GM19397 (cell line): ENCODE measurements at regions not wholly inside any gene's neighbourhood (a gene's known extent, or its start where the extent isn't known, plus 50 kb on each side); places are given as distances from the start of the nearest gene placed in this dataset.

Source experiments
- ATAC-seq: cut with Tn5 transposase; IDR thresholded peaks from one replicate; pipeline ENCODE4 v1.9.1; 2021; ENCODE audit warnings: mild to moderate bottlenecking, moderate library complexity; ENCODE audit not compliant: unreplicated experiment

DNA sequence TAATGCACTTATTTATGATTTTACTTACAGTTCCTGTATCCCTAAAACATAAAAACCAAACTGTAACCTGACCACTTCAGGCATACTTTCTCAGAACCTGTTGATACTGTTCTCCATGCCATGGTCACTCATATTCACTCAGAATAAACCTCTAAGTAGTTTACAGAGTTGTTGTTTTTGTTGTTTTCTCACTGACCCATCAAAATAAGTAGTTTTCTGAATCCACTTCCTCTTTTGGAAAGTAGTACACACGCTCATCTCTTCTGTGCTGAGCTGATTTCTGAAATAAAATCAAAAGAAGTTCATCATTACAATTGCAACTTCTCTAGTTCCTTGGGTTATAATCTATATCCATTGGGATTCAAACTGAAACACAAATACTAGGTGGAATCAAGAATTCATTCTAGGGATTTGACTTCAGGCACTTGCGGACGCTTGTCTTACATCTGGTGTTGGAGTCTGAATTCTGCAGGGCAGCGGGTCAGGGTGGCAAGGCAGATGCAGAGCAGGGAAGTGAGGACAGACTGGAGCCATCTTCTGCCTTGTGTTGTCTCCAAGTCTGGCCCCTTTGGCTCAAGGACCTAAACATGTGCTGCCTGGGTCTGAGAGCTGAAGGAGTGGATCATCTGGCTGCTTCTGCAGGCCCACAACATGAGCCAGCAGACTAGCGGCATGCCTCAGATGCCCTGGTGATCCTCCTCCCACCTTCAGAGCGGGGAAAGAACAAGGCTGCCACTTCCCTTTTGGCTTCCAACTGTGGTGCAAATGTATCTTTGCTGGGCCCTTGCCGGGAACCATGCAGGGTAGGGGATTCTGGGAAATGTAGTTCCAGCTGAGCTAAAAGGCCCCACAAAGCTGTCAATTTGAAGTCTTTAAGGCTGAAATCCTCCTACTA is 167.9 kb upstream of the MYLIP start:
- no peak for ATAC-seq

GRCh38 chr6:15957655-15958169 is 171.2 kb upstream of the MYLIP start:
- no peak for ATAC-seq

DNA sequence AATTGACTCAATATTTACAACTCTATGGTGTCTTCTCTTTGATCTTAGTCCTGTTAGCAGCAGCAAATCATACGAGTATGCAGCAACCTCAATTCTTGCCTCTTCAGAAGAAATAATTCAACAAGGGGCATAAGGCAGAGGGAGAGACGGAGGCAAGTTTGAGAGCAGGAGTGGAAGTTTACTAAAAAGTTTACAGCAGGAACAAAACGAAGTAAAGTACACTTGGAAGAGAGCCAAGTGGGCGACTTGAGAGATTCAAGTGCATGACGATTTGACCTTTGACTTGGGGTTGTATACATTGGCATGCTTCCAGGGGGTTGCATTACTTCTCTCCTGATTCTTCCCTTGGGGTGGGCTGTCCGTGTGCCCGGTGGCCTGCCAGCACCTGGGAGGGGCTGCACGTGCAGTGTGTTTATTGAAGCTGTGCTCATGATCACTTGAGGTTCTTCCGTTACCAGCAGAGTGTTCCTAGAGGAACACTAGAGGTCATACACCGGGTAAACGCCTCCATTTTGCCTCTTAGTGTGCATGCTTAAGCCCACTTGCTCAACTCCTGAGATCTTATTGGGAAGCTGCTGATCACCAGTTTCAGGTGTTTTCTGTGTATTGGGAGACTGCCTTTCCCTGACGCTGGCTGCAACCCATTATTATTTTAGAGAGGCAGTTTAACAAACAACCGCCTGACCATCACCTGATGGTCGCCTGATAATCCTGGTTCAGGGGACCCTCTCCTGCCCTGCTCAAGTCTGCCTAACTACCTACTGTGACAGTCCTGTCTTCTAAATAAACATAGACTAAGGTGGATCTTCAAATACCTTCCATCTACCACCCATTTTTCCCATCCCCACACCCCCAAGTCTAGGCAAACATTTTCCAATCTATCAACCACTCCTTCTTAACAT is 172.4 kb upstream of the MYLIP start:
- ATAC-seq, result no peak

- ATAC-seq, result no peak
Measured at GRCh38 chr6:15955484-15955883, 173.4 kb upstream of the MYLIP start.

DNA sequence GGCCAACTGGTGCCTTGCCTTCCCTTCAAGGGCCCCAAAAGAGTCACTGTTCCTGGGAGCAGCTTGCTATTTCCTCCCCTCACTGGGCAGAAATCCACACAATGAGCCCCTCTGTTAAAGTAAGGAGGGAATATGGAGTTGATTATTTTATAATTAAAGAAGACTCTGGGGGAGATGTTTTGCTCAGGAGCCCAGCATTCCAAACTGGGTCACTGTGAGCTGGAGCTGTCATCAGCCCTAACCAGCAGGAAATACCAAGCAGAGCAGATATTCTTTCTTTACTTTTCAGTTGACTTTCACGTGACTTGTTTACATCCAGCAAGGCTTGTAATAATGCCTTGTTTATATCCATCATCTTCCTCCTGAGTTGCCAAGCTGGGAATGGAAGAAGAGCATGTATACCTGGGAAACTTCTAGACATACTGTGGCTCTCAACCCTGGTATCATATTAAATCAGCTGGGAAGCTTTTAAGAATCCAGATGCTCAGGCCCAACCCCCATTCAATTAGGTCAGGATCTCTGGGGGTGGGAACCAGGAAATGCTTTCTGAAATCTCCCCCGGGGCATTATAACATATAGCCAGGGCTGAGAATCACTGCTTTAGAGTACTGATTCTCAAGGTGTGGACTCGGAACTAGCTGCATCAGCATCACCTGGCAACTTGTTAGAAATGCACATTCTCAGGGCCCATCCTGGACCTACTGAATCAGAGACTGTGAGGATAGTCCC is 175.6 kb upstream of the MYLIP start:
- no peak for ATAC-seq

GRCh38 chr6:15952231-15953151 is 176.4 kb upstream of the MYLIP start:
- ATAC-seq, result no peak

- ATAC-seq, result no peak
Measured at GRCh38 chr6:15950962-15951569, 177.8 kb upstream of the MYLIP start.

- no peak for ATAC-seq
Measured at GRCh38 chr6:15949982-15950381, 178.9 kb upstream of the MYLIP start.

DNA sequence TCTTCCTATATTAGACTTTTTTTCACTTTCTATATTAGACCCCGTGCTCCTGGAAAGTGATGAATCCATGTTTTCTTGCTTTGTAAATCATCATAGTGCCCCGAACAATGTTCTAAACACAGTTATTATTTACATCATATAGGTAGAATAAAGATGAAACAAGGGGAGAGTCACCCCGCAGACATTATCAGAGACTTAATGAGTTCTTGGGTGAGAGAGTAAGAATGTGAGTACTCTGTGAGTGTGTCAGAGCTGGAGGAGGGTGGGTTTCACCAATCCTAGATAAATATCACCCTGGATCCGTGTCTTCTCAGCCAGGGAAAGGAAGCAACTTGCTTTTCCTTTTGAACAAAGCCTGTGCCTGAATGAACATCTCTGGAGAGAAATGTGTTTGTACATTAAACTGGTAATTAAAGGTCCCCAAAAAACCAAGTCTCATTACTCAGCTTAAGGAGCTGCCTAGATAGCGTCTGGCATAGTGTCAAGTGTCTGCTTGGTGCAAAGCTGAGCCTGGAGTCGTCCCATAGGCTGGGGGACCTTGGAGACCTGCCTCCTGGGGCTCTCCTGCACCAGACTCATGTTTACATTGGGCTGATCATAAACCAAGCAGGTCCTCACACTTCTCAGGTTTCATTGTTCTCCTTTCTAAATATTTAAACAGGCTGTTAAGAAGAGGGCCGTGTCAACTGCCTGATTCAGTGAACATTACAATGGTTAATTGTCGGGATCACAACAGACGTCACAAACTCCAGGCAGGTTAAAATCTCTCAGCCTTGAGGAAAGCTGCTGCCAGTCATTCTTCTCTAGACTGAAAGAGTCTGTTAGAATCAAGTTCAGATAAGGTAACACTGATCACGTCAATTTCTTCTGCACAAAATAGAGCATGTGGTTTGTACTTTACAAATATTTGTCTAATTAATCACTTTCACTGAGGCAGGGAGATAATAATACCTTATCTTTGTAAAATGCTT is 179.7 kb upstream of the MYLIP start:
- no peak for ATAC-seq

- no peak for ATAC-seq
Measured at GRCh38 chr6:15947923-15948322, 181.0 kb upstream of the MYLIP start.

DNA sequence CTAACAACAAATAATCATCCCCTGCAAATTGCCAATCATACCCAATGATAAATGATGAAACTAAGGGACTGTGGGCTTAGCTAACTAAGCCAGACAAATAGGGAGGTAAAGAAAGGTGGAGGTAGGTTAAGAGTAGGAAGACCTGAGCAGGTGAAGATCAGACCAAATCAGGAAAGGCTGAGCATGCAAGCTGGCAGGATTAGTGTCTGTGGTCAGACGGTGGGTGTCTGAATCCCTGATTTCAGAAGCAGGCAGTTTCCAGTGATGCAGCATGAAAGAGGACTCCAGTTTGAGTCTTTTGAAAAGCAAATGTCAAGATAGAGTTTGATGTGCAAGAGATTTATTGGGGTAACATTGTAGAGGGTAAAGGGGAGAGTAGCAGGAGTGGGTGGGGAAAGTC is 181.4 kb upstream of the MYLIP start:
- ATAC-seq, result no peak

- no peak for ATAC-seq
Measured at GRCh38 chr6:15946701-15947385, 182.0 kb upstream of the MYLIP start.

- ATAC-seq, result no peak
Measured at GRCh38 chr6:15945593-15946159, 183.2 kb upstream of the MYLIP start.

GRCh38 chr6:15943423-15943822 is 185.5 kb upstream of the MYLIP start:
- no peak for ATAC-seq

GRCh38 chr6:15941168-15941567 is 187.7 kb upstream of the MYLIP start:
- no peak for ATAC-seq

GRCh38 chr6:15938107-15938506 is 190.8 kb upstream of the MYLIP start:
- ATAC-seq, result no peak

DNA sequence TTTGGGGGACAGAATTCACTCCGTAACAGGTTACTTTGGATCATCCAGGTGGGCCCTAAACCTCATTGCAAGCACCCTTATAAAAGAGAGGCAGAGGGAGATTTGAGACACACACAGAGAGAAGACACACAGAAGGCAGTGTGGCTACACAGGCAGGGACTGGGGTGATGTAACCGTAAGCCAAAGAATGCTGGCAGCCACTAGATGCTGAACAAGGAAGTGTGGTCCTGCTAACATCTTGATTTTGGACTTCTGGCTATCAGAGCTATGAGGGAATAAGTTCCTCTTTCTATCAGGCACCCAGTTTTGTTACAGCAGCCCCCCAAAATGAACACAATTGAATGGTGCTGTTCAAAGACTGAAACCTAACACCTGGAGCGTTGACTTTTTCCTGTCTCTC is 191.3 kb upstream of the MYLIP start:
- no peak for ATAC-seq
